Esophagus squamous epithelium (tissue), 4 donors: ENCODE measurements at regions not wholly inside any gene's neighbourhood (a gene's known extent, or its start where the extent isn't known, plus 50 kb on each side); places are given as distances from the start of the nearest gene placed in this dataset.

Experiments
- CTCF ChIP-seq, 6 experiments: fragments of 450-650 bp in 4 of 6; fragments of 200-600 bp in 2 of 6; sonication (generic) in 2 of 6; IDR thresholded peaks; one replicate each; pipeline ENCODE4 v1.5.1; 2016 to 2019; ENCODE audit warnings: antibody characterized with exemption in 6 of 6, mild to moderate bottlenecking in 4 of 6, moderate library complexity in 4 of 6
- POLR2A ChIP-seq, 4 donors: fragments of 450-650 bp; IDR thresholded peaks; one replicate each; pipeline ENCODE4 v1.6.1; 2017; ENCODE audit warnings: antibody characterized with exemption in 4 of 4, mild to moderate bottlenecking in 4 of 4, moderate library complexity in 3 of 4

DNA sequence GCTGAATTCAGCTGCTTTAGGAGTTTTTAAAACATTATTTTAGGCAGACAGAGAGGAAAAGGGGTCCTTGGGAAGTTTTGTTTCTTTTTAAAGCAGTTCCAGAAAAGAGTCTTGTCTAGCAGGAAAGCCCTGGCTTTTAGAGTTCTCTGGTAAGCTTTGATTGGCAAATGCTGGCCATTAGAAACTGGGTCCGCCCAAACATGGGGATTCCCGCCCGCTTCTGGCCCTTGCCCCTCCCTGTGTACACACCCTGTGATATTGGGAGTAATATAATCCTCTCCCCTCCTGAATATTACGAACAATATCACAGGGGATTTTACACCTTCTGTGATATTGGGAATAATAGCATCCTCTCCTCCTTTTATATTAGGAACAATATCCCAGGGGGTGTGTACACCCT lies 58.9 kb downstream of the ERICH4 start:
- no peak for TF ChIP-seq POLR2A (IDR thresholded peaks at IDR 0.05)
- no peak for TF ChIP-seq CTCF (IDR thresholded peaks at IDR 0.05)
